IMR-90 (cell line): ENCODE measurements at regions not wholly inside any gene's neighbourhood (a gene's known extent, or its start where the extent isn't known, plus 50 kb on each side); places are given as distances from the start of the nearest gene placed in this dataset.

Experiments used
- ATAC-seq: fragments of 200-7000 bp; cut with Tn5 transposase; 2 replicates; pipeline ENCODE4 v1.9.1; 2020; ENCODE audit warnings: low read depth, mild to moderate bottlenecking, moderate library complexity
- BruUV-seq: library from RNA; stranded (reverse); fragments of 400-500 nt; replicated peaks from 2 replicates; lab custom pipeline; 2021; lab: Mats Ljungman, UMichigan
- CTCF ChIA-PET: fragments of 300-600 bp; formaldehyde crosslinking; extraction: SDS; loops from one replicate; lab custom pipeline; 2021; ENCODE audit warnings: antibody characterized with exemption; lab: Yijun Ruan, JAX
- POLR2A ChIA-PET: fragments of 300-600 bp; sonication (Branson Sonifier 250); formaldehyde crosslinking; loops from one replicate; lab custom pipeline; 2022; ENCODE audit warnings: antibody characterized with exemption; ENCODE audit not compliant: unreplicated experiment; lab: Charles Lee
- DNase-seq: peaks from one replicate; pipeline ENCODE4 v3.0.0; 2013
- H2AFZ ChIP-seq: replicated peaks from 2 replicates; pipeline ENCODE3; 2013; ENCODE audit warnings: low read length, mild to moderate bottlenecking; ENCODE audit not compliant: poor library complexity
- H2AK5ac ChIP-seq: 2 replicates; pipeline ENCODE4 v1.6.1; 2013; ENCODE audit warnings: low read depth, low read length, inconsistent platforms
- H2AK9ac ChIP-seq: replicated peaks from 2 replicates; pipeline ENCODE3; 2013; ENCODE audit warnings: mild to moderate bottlenecking, low read depth, low read length, moderate library complexity; ENCODE audit not compliant: poor library complexity
- H2BK120ac ChIP-seq: 2 replicates; pipeline ENCODE4 v1.6.1; 2013; ENCODE audit warnings: low read depth, low read length, inconsistent platforms
- H2BK15ac ChIP-seq: 3 replicates; pipeline ENCODE4 v1.6.1; 2013; ENCODE audit warnings: low read depth, low read length, inconsistent platforms
- H2BK20ac ChIP-seq: 2 replicates; pipeline ENCODE4 v1.6.1; 2013; ENCODE audit warnings: low read depth, mild to moderate bottlenecking, inconsistent platforms, low read length, moderate library complexity
- H2BK5ac ChIP-seq: 2 replicates; pipeline ENCODE4 v1.6.1; 2013; ENCODE audit warnings: mild to moderate bottlenecking, low read depth, low read length, inconsistent platforms; ENCODE audit not compliant: poor library complexity, severe bottlenecking
- H3K14ac ChIP-seq: replicated peaks from 2 replicates; pipeline ENCODE4 v1.6.1; 2013; ENCODE audit warnings: low read depth, low read length, inconsistent platforms
- H3K18ac ChIP-seq: 2 replicates; pipeline ENCODE4 v1.6.1; 2013; ENCODE audit warnings: low read depth, low read length, control low read depth
- H3K23ac ChIP-seq: 2 replicates; pipeline ENCODE4 v1.6.1; 2013; ENCODE audit warnings: low read depth, low read length, inconsistent platforms
- H3K27ac ChIP-seq: 2 replicates; pipeline ENCODE4 v1.5.1; 2013; ENCODE audit warnings: mild to moderate bottlenecking, control low read depth, low read length; ENCODE audit not compliant: insufficient read depth
- H3K27me3 ChIP-seq: 2 replicates; pipeline ENCODE4 v1.6.1; 2013; ENCODE audit warnings: low read length; ENCODE audit not compliant: control insufficient read depth, insufficient read depth
- H3K36me3 ChIP-seq: 2 replicates; pipeline ENCODE4 v1.6.1; 2013; ENCODE audit warnings: low read length, mixed read lengths; ENCODE audit not compliant: control insufficient read depth, insufficient read depth
- H3K4ac ChIP-seq: 2 replicates; pipeline ENCODE4 v1.6.1; 2013; ENCODE audit warnings: low read depth, low read length, inconsistent platforms
- H3K4me1 ChIP-seq: 2 replicates; pipeline ENCODE4 v1.6.1; 2013; ENCODE audit warnings: low read length, mixed read lengths; ENCODE audit not compliant: control insufficient read depth, insufficient read depth
- H3K4me2 ChIP-seq: 2 replicates; pipeline ENCODE4 v1.6.1; 2013; ENCODE audit warnings: low read depth, mild to moderate bottlenecking, control low read depth, low read length, moderate library complexity
- H3K4me3 ChIP-seq: 2 replicates; pipeline ENCODE4 v1.5.1; 2013; ENCODE audit warnings: low read depth, mild to moderate bottlenecking, control low read depth, low read length, moderate library complexity; ENCODE audit not compliant: insufficient read depth
- H3K56ac ChIP-seq: 2 replicates; pipeline ENCODE4 v1.6.1; 2013; ENCODE audit warnings: low read length, inconsistent platforms; ENCODE audit not compliant: insufficient read depth; ENCODE audit errors: extremely low read depth
- H3K79me1 ChIP-seq, 2 experiments: 2 replicates each; pipeline ENCODE4 v1.6.1; 2013; ENCODE audit warnings: low read length in 2 of 2, inconsistent platforms in 1 of 2, low read depth in 1 of 2
- H3K9ac ChIP-seq: 2 replicates; pipeline ENCODE4 v1.6.1; 2013; ENCODE audit warnings: low read depth, low read length, control low read depth
- H3K9me1 ChIP-seq: 2 replicates; pipeline ENCODE4 v1.6.1; 2013; ENCODE audit warnings: low read length, inconsistent platforms; ENCODE audit not compliant: insufficient read depth
- H3K9me3 ChIP-seq: 2 replicates; pipeline ENCODE4 v1.6.1; 2013; ENCODE audit warnings: low read length; ENCODE audit not compliant: control insufficient read depth, insufficient read depth
- H4K20me1 ChIP-seq: 2 replicates; pipeline ENCODE4 v1.6.1; 2013; ENCODE audit warnings: low read length, inconsistent platforms; ENCODE audit not compliant: insufficient read depth
- H4K5ac ChIP-seq: 2 replicates; pipeline ENCODE4 v1.6.1; 2013; ENCODE audit warnings: mild to moderate bottlenecking, low read depth, low read length, control low read depth
- H4K8ac ChIP-seq, 2 experiments: 2 replicates each; pipeline ENCODE4 v1.6.1; 2013; ENCODE audit warnings: low read depth in 2 of 2, low read length in 2 of 2, control low read depth in 1 of 2, inconsistent platforms in 1 of 2
- H4K91ac ChIP-seq: 2 replicates; pipeline ENCODE4 v1.6.1; 2013; ENCODE audit warnings: low read depth, low read length, inconsistent platforms; ENCODE audit not compliant: insufficient read depth
- ELK1 ChIP-seq: fragments of 150-350 bp; IDR thresholded peaks from 2 replicates; pipeline ENCODE4 v1.6.1; 2016; ENCODE audit warnings: low read depth, mild to moderate bottlenecking, low read length, moderate library complexity, borderline replicate concordance
- FOS ChIP-seq: fragments of 150-350 bp; IDR thresholded peaks from 2 replicates; pipeline ENCODE4 v1.6.1; 2016; ENCODE audit warnings: low read depth, low read length
- RAD21 ChIP-seq: IDR thresholded peaks from 2 replicates; pipeline ENCODE4 v1.6.1; 2012; ENCODE audit warnings: low read length, improper control_type of control experiment
- WGBS, 2 experiments: methylation state at CpG; one replicate each; pipeline versions ENCODE4 v1.1.5 to v1.1.7; 2013; ENCODE audit warnings: missing lambda C conversion rate in 2 of 2; ENCODE audit not compliant: insufficient read length in 1 of 2; ENCODE audit errors: extremely low coverage in 2 of 2; 5-methylcytosine and 5-hydroxymethylcytosine counted together
- dilution Hi-C: fragments of 300-500 bp; cut with HindIII; formaldehyde crosslinking; loops from one replicate; pipeline ENCODE4 v1.14.3; 2018; ENCODE audit warnings: low sequenced_read_pairs; ENCODE audit not compliant: unreplicated experiment
- in situ Hi-C: fragments of 300-500 bp; cut with MboI; formaldehyde crosslinking; loops from 3 replicates; pipeline ENCODE4 v1.14.3; 2019; ENCODE audit warnings: low sequenced_read_pairs, inconsistent platforms, mixed read lengths
- intact Hi-C: fragments of 100-400 bp; cut with micrococcal nuclease; formaldehyde crosslinking; loops from 2 replicates; pipeline ENCODE4 v1.10.0; 2022

- H2BK120ac ChIP-seq = no peak overlapping the region
- no peak overlapping the region for H2BK5ac ChIP-seq
- H2AK5ac ChIP-seq = no peak overlapping the region
- H2AK9ac ChIP-seq = no peak overlapping the region
- no peaks in the 10 kb centered on the region for H3K9me1 ChIP-seq
- H3K36me3 ChIP-seq = no peaks in the 10 kb centered on the region
- no peak overlapping the region for H3K56ac ChIP-seq
- H4K91ac ChIP-seq = no peak overlapping the region
- CTCF ChIA-PET = no interaction called here
- no peak overlapping the region for H3K4me2 ChIP-seq
- H4K8ac ChIP-seq = no peak overlapping the region
- no peak overlapping the region for H3K4ac ChIP-seq
- H4K5ac ChIP-seq = no peak overlapping the region
- no CpG with 5 or more reads among the region's 1 CpG for WGBS, 2 experiments
- H3K18ac ChIP-seq = no peak overlapping the region
- ATAC-seq = no peak
- no peak overlapping the region for H2BK20ac ChIP-seq
- no peak overlapping the region for H3K23ac ChIP-seq
- H3K4me3 ChIP-seq = no peak overlapping the region
- intact Hi-C loops (no loop called here), in situ Hi-C loops (no loop called here), dilution Hi-C loops (no loop called here)
- no peak overlapping the region for H3K14ac ChIP-seq
- H3K27ac ChIP-seq = no peak overlapping the region
- DNase-seq = no peak
- no peaks in the 10 kb centered on the region for H4K20me1 ChIP-seq
- no peaks in the 10 kb centered on the region for H3K4me1 ChIP-seq
- TF ChIP-seq ELK1 (no peak), RAD21 (no peak), FOS (no peak)
- H3K9ac ChIP-seq = no peak overlapping the region
- H3K79me1 ChIP-seq = no peaks in the 10 kb centered on the region
- no peaks in the 10 kb centered on the region for H3K27me3 ChIP-seq
- BruUV-seq = no TSS peak
- POLR2A ChIA-PET = no interaction called here
- H2BK15ac ChIP-seq = no peak overlapping the region
- H3K9me3 ChIP-seq = peaks cover 5% of the 10 kb centered on the region
- no peak overlapping the region for H2AFZ ChIP-seq
Observed at GRCh38 chr9:106127776-106128175, 433.4 kb downstream of the TMEM38B start.
